ENCODE measurements at regions not wholly inside any gene's neighbourhood (a gene's known extent, or its start where the extent isn't known, plus 50 kb on each side); places are given as distances from the start of the nearest gene placed in this dataset.
A peak's percentile ranks its signal among the peaks of the same experiment; 100 is the strongest.

DNA sequence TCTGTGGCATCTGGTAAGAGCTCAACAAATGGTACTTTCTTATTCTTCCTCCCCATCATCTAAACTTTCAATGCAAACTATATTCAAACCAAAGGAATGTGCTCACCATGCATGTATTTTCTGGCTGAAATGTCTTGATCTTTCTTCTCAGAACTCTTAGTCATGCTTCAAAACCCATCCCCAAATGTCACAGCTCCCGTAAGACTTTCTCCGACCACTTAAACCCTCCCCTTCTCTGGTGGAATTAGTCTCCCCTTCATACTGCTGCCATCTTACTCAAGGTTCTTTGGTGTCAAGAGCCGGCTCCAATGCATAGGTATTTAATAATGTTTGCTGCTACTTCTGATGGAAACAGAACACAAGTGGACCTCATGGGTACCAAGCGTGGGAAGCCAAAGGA lies 538.1 kb downstream of the MATN1 start:
- WGBS = 94% methylated on average over 4 of the region's 4 CpGs
- intact Hi-C loops (cut with DNase I) = no loop called here
- H3K27me3 ChIP-seq = peaks cover 0 to 25% (median 3%) of the 10 kb centered on the region in 4 donors
- no peaks in the 10 kb centered on the region for H3K36me3 ChIP-seq
- TF ChIP-seq, protein P1, sequence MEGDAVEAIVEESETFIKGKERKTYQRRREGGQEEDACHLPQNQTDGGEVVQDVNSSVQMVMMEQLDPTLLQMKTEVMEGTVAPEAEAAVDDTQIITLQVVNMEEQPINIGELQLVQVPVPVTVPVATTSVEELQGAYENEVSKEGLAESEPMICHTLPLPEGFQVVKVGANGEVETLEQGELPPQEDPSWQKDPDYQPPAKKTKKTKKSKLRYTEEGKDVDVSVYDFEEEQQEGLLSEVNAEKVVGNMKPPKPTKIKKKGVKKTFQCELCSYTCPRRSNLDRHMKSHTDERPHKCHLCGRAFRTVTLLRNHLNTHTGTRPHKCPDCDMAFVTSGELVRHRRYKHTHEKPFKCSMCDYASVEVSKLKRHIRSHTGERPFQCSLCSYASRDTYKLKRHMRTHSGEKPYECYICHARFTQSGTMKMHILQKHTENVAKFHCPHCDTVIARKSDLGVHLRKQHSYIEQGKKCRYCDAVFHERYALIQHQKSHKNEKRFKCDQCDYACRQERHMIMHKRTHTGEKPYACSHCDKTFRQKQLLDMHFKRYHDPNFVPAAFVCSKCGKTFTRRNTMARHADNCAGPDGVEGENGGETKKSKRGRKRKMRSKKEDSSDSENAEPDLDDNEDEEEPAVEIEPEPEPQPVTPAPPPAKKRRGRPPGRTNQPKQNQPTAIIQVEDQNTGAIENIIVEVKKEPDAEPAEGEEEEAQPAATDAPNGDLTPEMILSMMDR (IDR thresholded peaks at IDR 0.05) = no peak
- no peak for TF ChIP-seq POLR2AphosphoS5 (IDR thresholded peaks at IDR 0.05)
- no peak for TF ChIP-seq POLR2A (IDR thresholded peaks at IDR 0.05; ENCODE audit: low read depth)
- no peak for TF ChIP-seq EP300 (IDR thresholded peaks at IDR 0.05)
- no peaks in the 10 kb centered on the region for H3K9me3 ChIP-seq
- no peak overlapping the region for H3K27ac ChIP-seq (replicated peaks in 1 of 4)
- DNase-seq (ENCODE audit: extremely low spot score) = no peak
- no peak overlapping the region for H3K4me3 ChIP-seq
- H3K4me1 ChIP-seq = peaks cover 1 to 5% (median 3%) of the 10 kb centered on the region in 4 donors

DNA sequence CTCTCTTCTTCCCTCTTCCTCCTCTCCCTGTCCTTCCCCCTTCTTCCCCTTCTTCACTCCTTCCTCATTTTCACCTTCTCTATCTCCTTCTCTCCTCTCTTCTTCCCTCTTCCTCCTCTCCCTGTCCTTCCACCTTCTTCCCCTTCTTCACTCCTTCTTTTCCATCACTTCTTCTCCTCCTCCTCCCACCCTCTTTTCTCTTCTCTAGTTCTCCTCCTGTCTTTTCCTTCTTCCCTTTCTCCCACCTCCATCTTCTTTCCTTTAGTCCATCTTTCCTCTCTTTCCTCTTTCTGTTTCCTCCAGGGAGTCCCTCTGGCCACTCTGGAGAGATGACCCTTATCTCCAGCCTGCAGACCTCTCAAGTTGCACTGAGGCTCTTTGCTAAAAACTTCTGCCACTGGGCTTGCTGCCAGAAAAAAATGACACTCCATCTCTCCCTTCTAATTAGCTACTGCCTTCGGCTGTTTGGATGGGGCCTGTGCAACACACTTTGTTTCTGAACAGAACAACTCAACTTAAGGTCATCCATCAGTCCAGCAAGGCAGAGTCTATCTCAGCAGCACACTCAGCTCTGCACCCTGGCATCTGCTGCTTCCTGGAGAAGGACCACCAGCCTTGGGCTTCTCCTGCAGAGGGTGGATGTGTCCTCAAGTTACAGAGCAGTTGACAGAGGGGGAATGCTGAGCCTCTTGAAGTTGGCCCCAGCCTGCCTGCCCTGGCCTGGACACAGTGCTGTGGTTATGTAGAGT lies 538.8 kb downstream of the MATN1 start:
- Histone ChIP-seq H3K27me3 (peaks cover 0 to 25% (median 3%) of the 10 kb centered on the region in 4 donors), H3K4me1 (no peaks in the 10 kb centered on the region), H3K9me3 (no peaks in the 10 kb centered on the region), H3K36me3 (no peaks in the 10 kb centered on the region), H3K27ac (replicated peaks in 1 of 4) (no peak overlapping the region), H3K4me3 (no peak overlapping the region)
- peak; percentile 85 for DNase-seq (ENCODE audit: extremely low spot score)
- WGBS = 36% methylated on average over 1 of the region's 1 CpG
- no peak for TF ChIP-seq POLR2AphosphoS5 (IDR thresholded peaks at IDR 0.05)
- TF ChIP-seq POLR2A (IDR thresholded peaks at IDR 0.05; ENCODE audit: low read depth) = no peak
- TF ChIP-seq EP300 (IDR thresholded peaks at IDR 0.05) = no peak
- TF ChIP-seq, protein P1 (IDR thresholded peaks at IDR 0.05) = no peak
- intact Hi-C loops (cut with DNase I) = no loop called here

DNA sequence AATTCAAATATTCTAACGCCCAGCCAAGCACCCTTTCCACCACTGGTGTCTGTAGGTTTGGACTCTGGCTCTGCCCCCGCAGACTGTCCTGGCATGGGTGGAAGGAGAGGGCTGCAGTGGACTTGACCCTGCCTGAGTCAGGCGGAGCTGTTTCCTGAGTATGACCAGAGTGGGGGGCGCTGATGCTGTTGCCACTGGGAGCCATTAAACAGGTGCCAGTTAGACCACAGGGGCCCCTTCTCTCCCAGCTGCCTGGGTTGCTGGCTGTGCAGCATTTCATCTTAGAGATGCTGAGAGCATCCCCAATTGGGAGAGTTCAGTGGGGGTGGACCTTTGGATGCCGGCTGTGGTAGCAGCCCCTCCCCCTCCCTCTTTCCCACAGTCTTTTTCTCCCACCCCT lies 539.5 kb downstream of the MATN1 start:
- no peaks in the 10 kb centered on the region for H3K9me3 ChIP-seq
- H3K4me1 ChIP-seq = no peaks in the 10 kb centered on the region
- H3K27ac ChIP-seq (replicated peaks in 1 of 4) = no peak overlapping the region
- intact Hi-C loops (cut with DNase I) = no loop called here
- WGBS = 68% methylated on average over 5 of the region's 5 CpGs
- H3K4me3 ChIP-seq = no peak overlapping the region
- DNase-seq (ENCODE audit: extremely low spot score) = peak; percentile 77
- H3K36me3 ChIP-seq = no peaks in the 10 kb centered on the region
- TF ChIP-seq POLR2A (IDR thresholded peaks at IDR 0.05; ENCODE audit: low read depth) (no peak), EP300 (IDR thresholded peaks at IDR 0.05) (no peak), POLR2AphosphoS5 (IDR thresholded peaks at IDR 0.05) (no peak)
- TF ChIP-seq, protein P1 (IDR thresholded peaks at IDR 0.05) = no peak
- H3K27me3 ChIP-seq = peaks cover 0 to 25% (median 3%) of the 10 kb centered on the region in 4 donors

DNA sequence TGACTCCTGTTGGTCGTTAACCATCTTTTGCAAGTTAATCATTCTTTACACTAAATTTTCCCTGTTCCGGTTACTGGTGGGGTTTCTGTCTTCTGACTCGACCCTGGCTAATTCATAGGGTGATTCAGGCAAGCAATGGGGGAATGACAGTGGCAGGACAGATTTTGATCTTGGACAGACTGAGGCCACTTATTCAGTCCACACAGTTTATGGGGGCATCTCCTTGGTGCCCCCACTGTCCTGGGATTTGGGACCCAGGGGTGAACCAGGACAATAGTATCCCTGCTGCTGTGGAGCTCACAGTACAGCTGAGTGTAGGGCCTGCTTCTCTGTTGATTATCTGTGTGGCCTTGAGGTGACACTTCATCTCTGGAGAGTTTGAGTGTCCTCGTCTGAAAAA lies 540.4 kb downstream of the MATN1 start:
- Histone ChIP-seq H3K27me3 (peaks cover 0 to 20% (median 3%) of the 10 kb centered on the region in 4 donors), H3K4me3 (no peak overlapping the region), H3K36me3 (no peaks in the 10 kb centered on the region), H3K4me1 (no peaks in the 10 kb centered on the region), H3K9me3 (peaks cover 0 to 7% (median 0%) of the 10 kb centered on the region in 4 donors), H3K27ac (replicated peaks in 1 of 4) (no peak overlapping the region)
- TF ChIP-seq, protein P1 (IDR thresholded peaks at IDR 0.05) = no peak
- no peak for TF ChIP-seq EP300 (IDR thresholded peaks at IDR 0.05)
- no peak for TF ChIP-seq POLR2A (IDR thresholded peaks at IDR 0.05; ENCODE audit: low read depth)
- TF ChIP-seq POLR2AphosphoS5 (IDR thresholded peaks at IDR 0.05) = no peak
- intact Hi-C loops (cut with DNase I) = no loop called here
- peak; percentile 62 for DNase-seq (ENCODE audit: extremely low spot score)
- 89% methylated on average over 4 of the region's 4 CpGs for WGBS

Measured in esophagus muscularis mucosa (tissue), 4 donors.